ENCODE measurements at regions not wholly inside any gene's neighbourhood (a gene's known extent, or its start where the extent isn't known, plus 50 kb on each side); places are given as distances from the start of the nearest gene placed in this dataset.

GRCh38 chr4:170990989-170991589 is 822.1 kb upstream of the GALNTL6 start:
- TF ChIP-seq, protein P1, sequence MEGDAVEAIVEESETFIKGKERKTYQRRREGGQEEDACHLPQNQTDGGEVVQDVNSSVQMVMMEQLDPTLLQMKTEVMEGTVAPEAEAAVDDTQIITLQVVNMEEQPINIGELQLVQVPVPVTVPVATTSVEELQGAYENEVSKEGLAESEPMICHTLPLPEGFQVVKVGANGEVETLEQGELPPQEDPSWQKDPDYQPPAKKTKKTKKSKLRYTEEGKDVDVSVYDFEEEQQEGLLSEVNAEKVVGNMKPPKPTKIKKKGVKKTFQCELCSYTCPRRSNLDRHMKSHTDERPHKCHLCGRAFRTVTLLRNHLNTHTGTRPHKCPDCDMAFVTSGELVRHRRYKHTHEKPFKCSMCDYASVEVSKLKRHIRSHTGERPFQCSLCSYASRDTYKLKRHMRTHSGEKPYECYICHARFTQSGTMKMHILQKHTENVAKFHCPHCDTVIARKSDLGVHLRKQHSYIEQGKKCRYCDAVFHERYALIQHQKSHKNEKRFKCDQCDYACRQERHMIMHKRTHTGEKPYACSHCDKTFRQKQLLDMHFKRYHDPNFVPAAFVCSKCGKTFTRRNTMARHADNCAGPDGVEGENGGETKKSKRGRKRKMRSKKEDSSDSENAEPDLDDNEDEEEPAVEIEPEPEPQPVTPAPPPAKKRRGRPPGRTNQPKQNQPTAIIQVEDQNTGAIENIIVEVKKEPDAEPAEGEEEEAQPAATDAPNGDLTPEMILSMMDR (conservative IDR thresholded peaks at IDR 0.05 in 1 of 2, IDR thresholded peaks at IDR 0.05 in 1 of 2; ENCODE audit: extremely low read depth in 1 of 2, insufficient read depth in 1 of 2, low read depth in 1 of 2, low read length in 2 of 2), result peak; percentile 56 to 74
- TF ChIP-seq EZH2 (IDR thresholded peaks at IDR 0.05; ENCODE audit: borderline replicate concordance, low read length), result no peak

Measured in mammary epithelial cell (primary cell).